NCI-H526 (cell line): ENCODE measurements at regions not wholly inside any gene's neighbourhood (a gene's known extent, or its start where the extent isn't known, plus 50 kb on each side); places are given as distances from the start of the nearest gene placed in this dataset.

Source experiments
- DNase-seq, 2 experiments: peaks; one replicate each; lab custom pipeline; 2025; lab: John Stamatoyannopoulos, UW

GRCh38 chr11:13869398-13869886, 93.1 kb upstream of the SPON1 start:
- DNase-seq, result no peak

GRCh38 chr11:13874597-13874996, 87.9 kb upstream of the SPON1 start:
- DNase-seq, result no peak

GRCh38 chr11:13875643-13876042, 86.9 kb upstream of the SPON1 start:
- DNase-seq, result no peak

GRCh38 chr11:13876423-13876822, 86.1 kb upstream of the SPON1 start:
- DNase-seq, result no peak

GRCh38 chr11:13878077-13878476, 84.4 kb upstream of the SPON1 start:
- DNase-seq, result no peak

GRCh38 chr11:13880634-13881033, 81.9 kb upstream of the SPON1 start:
- no peak for DNase-seq

- DNase-seq, result peak in 1 of 2 experiments; percentile 23
These were observed 81.2 kb upstream of the SPON1 start for GRCh38 chr11:13881226-13881905.

- peak; percentile 10 to 29 for DNase-seq
These were observed 79.5 kb upstream of the SPON1 start for GRCh38 chr11:13883042-13883441.

GRCh38 chr11:13883589-13883988, 78.9 kb upstream of the SPON1 start:
- DNase-seq, result no peak

GRCh38 chr11:13884158-13884799, 78.2 kb upstream of the SPON1 start:
- no peak for DNase-seq

GRCh38 chr11:13885083-13885482, 77.4 kb upstream of the SPON1 start:
- no peak for DNase-seq

GRCh38 chr11:13889552-13890249, 72.8 kb upstream of the SPON1 start:
- DNase-seq, result no peak

GRCh38 chr11:13891911-13892310, 70.6 kb upstream of the SPON1 start:
- DNase-seq, result peak in 1 of 2 experiments; percentile 10

- DNase-seq, result no peak
These were observed 66.1 kb upstream of the SPON1 start for GRCh38 chr11:13896175-13896980.

- no peak for DNase-seq
These were observed 65.6 kb upstream of the SPON1 start for GRCh38 chr11:13896981-13897353.

- no peak for DNase-seq
These were observed 64.8 kb upstream of the SPON1 start for GRCh38 chr11:13897646-13898276.

- no peak for DNase-seq
These were observed 62.9 kb upstream of the SPON1 start for GRCh38 chr11:13899603-13900002.

- no peak for DNase-seq
These were observed 60.0 kb upstream of the SPON1 start for GRCh38 chr11:13902523-13902922.

- DNase-seq, result no peak
These were observed 57.3 kb upstream of the SPON1 start for GRCh38 chr11:13905137-13905781.

- no peak for DNase-seq
These were observed 54.8 kb upstream of the SPON1 start for GRCh38 chr11:13907678-13908077.

- no peak for DNase-seq
These were observed 54.0 kb upstream of the SPON1 start for GRCh38 chr11:13908535-13908934.
